ENCODE measurements at regions not wholly inside any gene's neighbourhood (a gene's known extent, or its start where the extent isn't known, plus 50 kb on each side); places are given as distances from the start of the nearest gene placed in this dataset.
"Not testable (repeated sequence)": the region's sequence is repeated elsewhere in the genome, so short reads cannot be mapped to it uniquely, and the experiment has no call there.

GRCh38 chr7:114151777-114152176, 233.0 kb upstream of the PPP1R3A start:
- no peak overlapping the region for H3K4me3 ChIP-seq (ENCODE audit: low read depth, low read length)
- TF ChIP-seq CTCF (IDR thresholded peaks at IDR 0.05; ENCODE audit: borderline replicate concordance, insufficient read depth, low read depth, low read length), result no peak

GRCh38 chr7:114150689-114151088, 231.9 kb upstream of the PPP1R3A start:
- no peak overlapping the region for H3K4me3 ChIP-seq (ENCODE audit: low read depth, low read length)
- TF ChIP-seq CTCF (IDR thresholded peaks at IDR 0.05; ENCODE audit: borderline replicate concordance, insufficient read depth, low read depth, low read length), result no peak

- no peak overlapping the region for H3K4me3 ChIP-seq (ENCODE audit: low read depth, low read length)
- no peak for TF ChIP-seq CTCF (IDR thresholded peaks at IDR 0.05; ENCODE audit: borderline replicate concordance, insufficient read depth, low read depth, low read length)
Observed at GRCh38 chr7:114148779-114149178, 230.0 kb upstream of the PPP1R3A start.

GRCh38 chr7:114141415-114141814, 222.6 kb upstream of the PPP1R3A start:
- no peak for TF ChIP-seq CTCF (IDR thresholded peaks at IDR 0.05; ENCODE audit: borderline replicate concordance, insufficient read depth, low read depth, low read length)
- no peak overlapping the region for H3K4me3 ChIP-seq (ENCODE audit: low read depth, low read length)

- H3K4me3 ChIP-seq (ENCODE audit: low read depth, low read length), result no peak overlapping the region
- TF ChIP-seq CTCF (IDR thresholded peaks at IDR 0.05; ENCODE audit: borderline replicate concordance, insufficient read depth, low read depth, low read length), result no peak
Observed at GRCh38 chr7:114140561-114140960, 221.8 kb upstream of the PPP1R3A start.

GRCh38 chr7:114139690-114140089, 220.9 kb upstream of the PPP1R3A start:
- H3K4me3 ChIP-seq (ENCODE audit: low read depth, low read length), result not testable (repeated sequence)

- TF ChIP-seq CTCF (IDR thresholded peaks at IDR 0.05; ENCODE audit: borderline replicate concordance, insufficient read depth, low read depth, low read length), result no peak
- H3K4me3 ChIP-seq (ENCODE audit: low read depth, low read length), result no peak overlapping the region
Observed at GRCh38 chr7:114138587-114138986, 219.8 kb upstream of the PPP1R3A start.

- no peak overlapping the region for H3K4me3 ChIP-seq (ENCODE audit: low read depth, low read length)
- TF ChIP-seq CTCF (IDR thresholded peaks at IDR 0.05; ENCODE audit: borderline replicate concordance, insufficient read depth, low read depth, low read length), result no peak
Observed at GRCh38 chr7:114133717-114134116, 214.9 kb upstream of the PPP1R3A start.

All from GM12875 (cell line).